Gastroesophageal sphincter (tissue), 4 donors: ENCODE measurements at regions not wholly inside any gene's neighbourhood (a gene's known extent, or its start where the extent isn't known, plus 50 kb on each side); places are given as distances from the start of the nearest gene placed in this dataset.

Experiments
- ATAC-seq: fragments of 150-250 bp; one replicate; pipeline ENCODE4 v1.9.1; 2016; ENCODE audit warnings: mild to moderate bottlenecking, moderate library complexity
- H3K27ac ChIP-seq, 4 donors: fragments of 200-600 bp; sonication (generic) in 3 of 4; 1 replicate in 3 of 4; 2 replicates in 1 of 4; pipeline ENCODE4 v1.5.1; 2016 to 2019
- H3K27me3 ChIP-seq: fragments of 200-600 bp; sonication (generic); one replicate; pipeline ENCODE4 v1.5.1; 2019
- H3K36me3 ChIP-seq, 2 donors: fragments of 200-600 bp; sonication (generic); one replicate each; pipeline ENCODE4 v1.5.1; 2019; ENCODE audit warnings: control low read depth in 1 of 2
- H3K4me1 ChIP-seq, 3 donors: fragments of 200-600 bp; sonication (generic); 1 replicate in 2 of 3; 2 replicates in 1 of 3; pipeline ENCODE4 v1.5.1; 2016 to 2019; ENCODE audit warnings: control low read depth in 2 of 3
- H3K4me3 ChIP-seq, 2 donors: fragments of 200-600 bp; sonication (generic); one replicate each; pipeline ENCODE4 v1.5.1; 2019; ENCODE audit warnings: mild to moderate bottlenecking in 1 of 2, moderate library complexity in 1 of 2
- H3K9me3 ChIP-seq, 3 donors: fragments of 200-600 bp; sonication (generic); one replicate each; pipeline ENCODE4 v1.5.1; 2017 to 2019; ENCODE audit warnings: control low read depth in 2 of 3
- EP300 ChIP-seq: sonication (generic); formaldehyde crosslinking; IDR thresholded peaks from one replicate; pipeline ENCODE4 v1.6.1; 2017; ENCODE audit warnings: antibody characterized with exemption, mild to moderate bottlenecking
- POLR2A ChIP-seq, 2 donors: fragments of 450-650 bp; IDR thresholded peaks; one replicate each; pipeline ENCODE4 v1.6.1; 2017; ENCODE audit warnings: antibody characterized with exemption in 2 of 2, mild to moderate bottlenecking in 2 of 2, moderate library complexity in 1 of 2
- POLR2AphosphoS5 ChIP-seq: sonication (generic); formaldehyde crosslinking; IDR thresholded peaks from one replicate; pipeline ENCODE4 v1.6.1; 2017; ENCODE audit warnings: antibody characterized with exemption
- whole genome bisulfite sequencing, 2 donors: methylation state at CpG; one replicate each; pipeline ENCODE4 v1.1.5; 2018; ENCODE audit warnings: low coverage in 1 of 2; 5-methylcytosine and 5-hydroxymethylcytosine counted together
- TF ChIP-seq, protein P1 (sequence below), 4 experiments: fragments of 200-600 bp in 2 of 4; fragments of 450-650 bp in 2 of 4; sonication (generic) in 1 of 4; IDR thresholded peaks; one replicate each; pipeline ENCODE4 v1.5.1; 2017 to 2019; ENCODE audit warnings: antibody characterized with exemption in 4 of 4, mild to moderate bottlenecking in 2 of 4, moderate library complexity in 2 of 4

DNA sequence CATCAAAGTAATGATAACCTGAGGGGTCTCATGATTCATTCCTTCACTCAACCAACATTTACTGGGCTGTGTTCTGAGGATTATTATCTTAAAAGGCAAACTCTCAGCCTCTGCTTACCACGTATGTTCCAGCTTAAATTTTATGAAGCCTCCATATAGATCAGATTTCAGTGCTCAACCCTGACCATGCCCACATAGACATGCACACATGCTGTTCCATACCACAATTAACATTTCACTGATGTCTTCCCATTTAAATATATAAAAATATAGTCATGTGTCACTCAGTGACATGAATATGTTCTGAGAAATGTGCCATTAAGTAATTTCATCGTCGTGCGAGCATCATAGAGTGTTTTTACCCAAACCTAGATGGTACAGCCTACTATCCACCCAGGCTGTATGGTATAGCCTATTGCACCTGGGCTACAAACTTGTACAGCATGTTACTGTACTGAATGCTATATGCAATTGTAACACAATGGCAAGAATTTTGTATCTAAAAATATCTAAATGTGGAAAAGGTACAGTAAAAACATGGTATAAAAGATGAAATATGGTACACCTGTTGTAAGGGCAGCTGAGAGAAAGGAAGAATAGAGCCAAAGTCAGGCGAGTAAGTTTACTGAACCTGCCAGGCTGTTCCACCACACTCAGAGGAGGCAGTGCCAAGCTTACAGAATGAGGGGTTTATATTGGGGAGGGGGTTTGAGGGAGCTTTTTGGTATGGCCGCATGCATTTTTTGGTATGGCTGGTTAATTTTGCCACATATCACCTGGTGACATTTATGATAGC, 134.7 kb upstream of the ETV3 start:
- no peak overlapping the region for H3K27ac ChIP-seq
- H3K27me3 ChIP-seq, result peaks cover 51% of the 10 kb centered on the region
- TF ChIP-seq POLR2A (IDR thresholded peaks at IDR 0.05), result no peak
- TF ChIP-seq, protein P1, sequence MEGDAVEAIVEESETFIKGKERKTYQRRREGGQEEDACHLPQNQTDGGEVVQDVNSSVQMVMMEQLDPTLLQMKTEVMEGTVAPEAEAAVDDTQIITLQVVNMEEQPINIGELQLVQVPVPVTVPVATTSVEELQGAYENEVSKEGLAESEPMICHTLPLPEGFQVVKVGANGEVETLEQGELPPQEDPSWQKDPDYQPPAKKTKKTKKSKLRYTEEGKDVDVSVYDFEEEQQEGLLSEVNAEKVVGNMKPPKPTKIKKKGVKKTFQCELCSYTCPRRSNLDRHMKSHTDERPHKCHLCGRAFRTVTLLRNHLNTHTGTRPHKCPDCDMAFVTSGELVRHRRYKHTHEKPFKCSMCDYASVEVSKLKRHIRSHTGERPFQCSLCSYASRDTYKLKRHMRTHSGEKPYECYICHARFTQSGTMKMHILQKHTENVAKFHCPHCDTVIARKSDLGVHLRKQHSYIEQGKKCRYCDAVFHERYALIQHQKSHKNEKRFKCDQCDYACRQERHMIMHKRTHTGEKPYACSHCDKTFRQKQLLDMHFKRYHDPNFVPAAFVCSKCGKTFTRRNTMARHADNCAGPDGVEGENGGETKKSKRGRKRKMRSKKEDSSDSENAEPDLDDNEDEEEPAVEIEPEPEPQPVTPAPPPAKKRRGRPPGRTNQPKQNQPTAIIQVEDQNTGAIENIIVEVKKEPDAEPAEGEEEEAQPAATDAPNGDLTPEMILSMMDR (IDR thresholded peaks at IDR 0.05), result no peak
- no peak for TF ChIP-seq EP300
- TF ChIP-seq POLR2AphosphoS5, result no peak
- H3K4me3 ChIP-seq, result no peak overlapping the region
- no peaks in the 10 kb centered on the region for H3K4me1 ChIP-seq
- H3K9me3 ChIP-seq, result no peaks in the 10 kb centered on the region
- ATAC-seq, result no peak
- WGBS, 2 donors, result 68 to 70% methylated on average over 6 of the region's 6 CpGs
- no peaks in the 10 kb centered on the region for H3K36me3 ChIP-seq

- TF ChIP-seq POLR2A (IDR thresholded peaks at IDR 0.05), result no peak
- no peak for TF ChIP-seq POLR2AphosphoS5
- no peaks in the 10 kb centered on the region for H3K4me1 ChIP-seq
- ATAC-seq, result no peak
- H3K9me3 ChIP-seq, result no peaks in the 10 kb centered on the region
- no peaks in the 10 kb centered on the region for H3K36me3 ChIP-seq
- no peak overlapping the region for H3K4me3 ChIP-seq
- H3K27me3 ChIP-seq, result peaks cover 48% of the 10 kb centered on the region
- no peak overlapping the region for H3K27ac ChIP-seq
Measured at GRCh38 chr1:157272264-157272663, 134.1 kb upstream of the ETV3 start.

DNA sequence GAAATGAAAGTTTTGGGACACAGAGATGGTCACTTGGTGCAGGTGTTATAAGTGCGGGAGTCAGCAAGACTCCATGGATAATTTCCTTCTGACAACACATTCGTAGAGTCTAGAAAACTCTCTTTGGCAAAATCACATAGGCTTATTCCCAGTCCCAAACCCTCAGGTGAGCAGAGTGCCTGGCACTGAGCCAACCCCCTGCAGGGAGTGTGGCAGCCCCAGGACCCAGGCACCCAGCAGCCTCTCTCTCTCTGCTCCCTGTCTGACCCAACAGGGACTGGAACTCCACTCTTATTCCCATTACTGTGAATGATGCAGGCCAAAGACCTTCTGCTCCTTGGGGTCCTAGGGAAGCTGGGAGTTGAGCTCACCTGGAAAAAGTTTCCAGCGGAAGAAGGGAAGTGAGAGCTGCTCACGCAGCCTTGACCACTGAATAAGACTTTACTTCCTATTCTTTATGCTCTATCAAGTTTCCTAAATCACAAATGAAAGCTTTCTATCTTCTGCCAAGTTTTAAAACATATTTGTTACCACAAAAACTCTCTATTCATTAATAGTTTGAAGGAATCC, 132.6 kb upstream of the ETV3 start:
- H3K4me3 ChIP-seq, result no peak overlapping the region
- WGBS, 2 donors, result 69 to 80% methylated on average over 4 of the region's 4 CpGs
- H3K9me3 ChIP-seq, result no peaks in the 10 kb centered on the region
- ATAC-seq, result no peak
- H3K4me1 ChIP-seq, result no peaks in the 10 kb centered on the region
- peaks cover 38% of the 10 kb centered on the region for H3K27me3 ChIP-seq
- TF ChIP-seq, protein P1 (IDR thresholded peaks at IDR 0.05), result no peak
- TF ChIP-seq POLR2A (IDR thresholded peaks at IDR 0.05) (no peak), POLR2AphosphoS5 (no peak), EP300 (no peak)
- no peak overlapping the region for H3K27ac ChIP-seq
- no peaks in the 10 kb centered on the region for H3K36me3 ChIP-seq

GRCh38 chr1:157269656-157270375, 131.6 kb upstream of the ETV3 start:
- ATAC-seq, result no peak
- no peaks in the 10 kb centered on the region for H3K4me1 ChIP-seq
- peaks cover 29% of the 10 kb centered on the region for H3K27me3 ChIP-seq
- H3K9me3 ChIP-seq, result no peaks in the 10 kb centered on the region
- no peak overlapping the region for H3K4me3 ChIP-seq
- no peaks in the 10 kb centered on the region for H3K36me3 ChIP-seq
- TF ChIP-seq EP300 (no peak), POLR2A (IDR thresholded peaks at IDR 0.05) (no peak), POLR2AphosphoS5 (no peak)
- TF ChIP-seq, protein P1 (IDR thresholded peaks at IDR 0.05), result no peak
- no peak overlapping the region for H3K27ac ChIP-seq
- 58 to 90% methylated on average over 2 to 3 of the region's 6 CpGs for WGBS, 2 donors

DNA sequence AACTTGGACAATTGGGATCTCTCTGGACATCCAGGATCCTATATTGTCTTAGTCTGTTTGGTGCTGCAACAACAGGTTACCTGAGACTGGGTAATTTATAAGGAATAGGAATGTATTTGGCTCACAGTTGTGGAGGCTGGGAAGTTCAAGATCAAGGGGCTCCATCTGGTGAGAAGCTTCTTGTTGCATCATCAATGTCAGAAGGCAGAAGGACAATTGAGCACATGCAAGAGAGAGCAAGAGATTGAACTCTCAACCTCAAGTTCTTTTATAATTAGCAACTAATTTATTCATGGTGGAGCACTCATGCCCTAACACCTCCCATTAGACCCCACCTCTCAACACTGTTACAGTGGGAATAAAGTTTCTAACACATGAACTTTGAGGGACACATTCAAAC, 124.7 kb upstream of the ETV3 start:
- TF ChIP-seq EP300 (no peak), POLR2A (IDR thresholded peaks at IDR 0.05) (no peak), POLR2AphosphoS5 (no peak)
- TF ChIP-seq, protein P1 (IDR thresholded peaks at IDR 0.05), result no peak
- Histone ChIP-seq H3K4me3 (no peak overlapping the region), H3K27me3 (no peaks in the 10 kb centered on the region), H3K36me3 (no peaks in the 10 kb centered on the region), H3K9me3 (peaks cover 0 to 12% (median 0%) of the 10 kb centered on the region in 3 donors), H3K4me1 (no peaks in the 10 kb centered on the region), H3K27ac (no peak overlapping the region)
- ATAC-seq, result no peak
